IMR-90 (cell line): ENCODE measurements at regions not wholly inside any gene's neighbourhood (a gene's known extent, or its start where the extent isn't known, plus 50 kb on each side); places are given as distances from the start of the nearest gene placed in this dataset.

Experiments
- ATAC-seq: fragments of 200-7000 bp; cut with Tn5 transposase; 2 replicates; pipeline ENCODE4 v1.9.1; 2020; ENCODE audit warnings: low read depth, mild to moderate bottlenecking, moderate library complexity
- BruUV-seq: library from RNA; stranded (reverse); fragments of 400-500 nt; replicated peaks from 2 replicates; lab custom pipeline; 2021; lab: Mats Ljungman, UMichigan
- CTCF ChIA-PET: fragments of 300-600 bp; formaldehyde crosslinking; extraction: SDS; loops from one replicate; lab custom pipeline; 2021; ENCODE audit warnings: antibody characterized with exemption; lab: Yijun Ruan, JAX
- POLR2A ChIA-PET: fragments of 300-600 bp; sonication (Branson Sonifier 250); formaldehyde crosslinking; loops from one replicate; lab custom pipeline; 2022; ENCODE audit warnings: antibody characterized with exemption; ENCODE audit not compliant: unreplicated experiment; lab: Charles Lee
- DNase-seq: peaks from one replicate; pipeline ENCODE4 v3.0.0; 2013
- H2AFZ ChIP-seq: replicated peaks from 2 replicates; pipeline ENCODE3; 2013; ENCODE audit warnings: low read length, mild to moderate bottlenecking; ENCODE audit not compliant: poor library complexity
- H2AK5ac ChIP-seq: 2 replicates; pipeline ENCODE4 v1.6.1; 2013; ENCODE audit warnings: low read depth, low read length, inconsistent platforms
- H2AK9ac ChIP-seq: replicated peaks from 2 replicates; pipeline ENCODE3; 2013; ENCODE audit warnings: mild to moderate bottlenecking, low read depth, low read length, moderate library complexity; ENCODE audit not compliant: poor library complexity
- H2BK120ac ChIP-seq: 2 replicates; pipeline ENCODE4 v1.6.1; 2013; ENCODE audit warnings: low read depth, low read length, inconsistent platforms
- H2BK15ac ChIP-seq: 3 replicates; pipeline ENCODE4 v1.6.1; 2013; ENCODE audit warnings: low read depth, low read length, inconsistent platforms
- H2BK20ac ChIP-seq: 2 replicates; pipeline ENCODE4 v1.6.1; 2013; ENCODE audit warnings: low read depth, mild to moderate bottlenecking, inconsistent platforms, low read length, moderate library complexity
- H2BK5ac ChIP-seq: 2 replicates; pipeline ENCODE4 v1.6.1; 2013; ENCODE audit warnings: mild to moderate bottlenecking, low read depth, low read length, inconsistent platforms; ENCODE audit not compliant: poor library complexity, severe bottlenecking
- H3K14ac ChIP-seq: replicated peaks from 2 replicates; pipeline ENCODE4 v1.6.1; 2013; ENCODE audit warnings: low read depth, low read length, inconsistent platforms
- H3K18ac ChIP-seq: 2 replicates; pipeline ENCODE4 v1.6.1; 2013; ENCODE audit warnings: low read depth, low read length, control low read depth
- H3K23ac ChIP-seq: 2 replicates; pipeline ENCODE4 v1.6.1; 2013; ENCODE audit warnings: low read depth, low read length, inconsistent platforms
- H3K27ac ChIP-seq: 2 replicates; pipeline ENCODE4 v1.5.1; 2013; ENCODE audit warnings: mild to moderate bottlenecking, control low read depth, low read length; ENCODE audit not compliant: insufficient read depth
- H3K27me3 ChIP-seq: 2 replicates; pipeline ENCODE4 v1.6.1; 2013; ENCODE audit warnings: low read length; ENCODE audit not compliant: control insufficient read depth, insufficient read depth
- H3K36me3 ChIP-seq: 2 replicates; pipeline ENCODE4 v1.6.1; 2013; ENCODE audit warnings: low read length, mixed read lengths; ENCODE audit not compliant: control insufficient read depth, insufficient read depth
- H3K4ac ChIP-seq: 2 replicates; pipeline ENCODE4 v1.6.1; 2013; ENCODE audit warnings: low read depth, low read length, inconsistent platforms
- H3K4me1 ChIP-seq: 2 replicates; pipeline ENCODE4 v1.6.1; 2013; ENCODE audit warnings: low read length, mixed read lengths; ENCODE audit not compliant: control insufficient read depth, insufficient read depth
- H3K4me2 ChIP-seq: 2 replicates; pipeline ENCODE4 v1.6.1; 2013; ENCODE audit warnings: low read depth, mild to moderate bottlenecking, control low read depth, low read length, moderate library complexity
- H3K4me3 ChIP-seq: 2 replicates; pipeline ENCODE4 v1.5.1; 2013; ENCODE audit warnings: low read depth, mild to moderate bottlenecking, control low read depth, low read length, moderate library complexity; ENCODE audit not compliant: insufficient read depth
- H3K56ac ChIP-seq: 2 replicates; pipeline ENCODE4 v1.6.1; 2013; ENCODE audit warnings: low read length, inconsistent platforms; ENCODE audit not compliant: insufficient read depth; ENCODE audit errors: extremely low read depth
- H3K79me1 ChIP-seq, 2 experiments: 2 replicates each; pipeline ENCODE4 v1.6.1; 2013; ENCODE audit warnings: low read length in 2 of 2, inconsistent platforms in 1 of 2, low read depth in 1 of 2
- H3K9ac ChIP-seq: 2 replicates; pipeline ENCODE4 v1.6.1; 2013; ENCODE audit warnings: low read depth, low read length, control low read depth
- H3K9me1 ChIP-seq: 2 replicates; pipeline ENCODE4 v1.6.1; 2013; ENCODE audit warnings: low read length, inconsistent platforms; ENCODE audit not compliant: insufficient read depth
- H3K9me3 ChIP-seq: 2 replicates; pipeline ENCODE4 v1.6.1; 2013; ENCODE audit warnings: low read length; ENCODE audit not compliant: control insufficient read depth, insufficient read depth
- H4K20me1 ChIP-seq: 2 replicates; pipeline ENCODE4 v1.6.1; 2013; ENCODE audit warnings: low read length, inconsistent platforms; ENCODE audit not compliant: insufficient read depth
- H4K5ac ChIP-seq: 2 replicates; pipeline ENCODE4 v1.6.1; 2013; ENCODE audit warnings: mild to moderate bottlenecking, low read depth, low read length, control low read depth
- H4K8ac ChIP-seq, 2 experiments: 2 replicates each; pipeline ENCODE4 v1.6.1; 2013; ENCODE audit warnings: low read depth in 2 of 2, low read length in 2 of 2, control low read depth in 1 of 2, inconsistent platforms in 1 of 2
- H4K91ac ChIP-seq: 2 replicates; pipeline ENCODE4 v1.6.1; 2013; ENCODE audit warnings: low read depth, low read length, inconsistent platforms; ENCODE audit not compliant: insufficient read depth
- CEBPB ChIP-seq: IDR thresholded peaks from 2 replicates; pipeline ENCODE4 v1.6.1; 2012; ENCODE audit warnings: low read depth, low read length, improper control_type of control experiment
- CHD1 ChIP-seq: IDR thresholded peaks from 2 replicates; pipeline ENCODE4 v1.6.1; 2012; ENCODE audit warnings: low read depth, low read length, improper control_type of control experiment
- CTCF ChIP-seq: conservative IDR thresholded peaks from 2 replicates; pipeline ENCODE4 v1.5.1; 2012; ENCODE audit warnings: mild to moderate bottlenecking, low read depth, low read length, improper control_type of control experiment
- ELK1 ChIP-seq: fragments of 150-350 bp; IDR thresholded peaks from 2 replicates; pipeline ENCODE4 v1.6.1; 2016; ENCODE audit warnings: low read depth, mild to moderate bottlenecking, low read length, moderate library complexity, borderline replicate concordance
- FOS ChIP-seq: fragments of 150-350 bp; IDR thresholded peaks from 2 replicates; pipeline ENCODE4 v1.6.1; 2016; ENCODE audit warnings: low read depth, low read length
- MAZ ChIP-seq: IDR thresholded peaks from 2 replicates; pipeline ENCODE4 v1.6.1; 2012; ENCODE audit warnings: low read depth, mild to moderate bottlenecking, low read length, improper control_type of control experiment, moderate library complexity, borderline replicate concordance
- MXI1 ChIP-seq: IDR thresholded peaks from 2 replicates; pipeline ENCODE4 v1.6.1; 2012; ENCODE audit warnings: low read depth, mild to moderate bottlenecking, low read length, moderate library complexity, borderline replicate concordance
- POLR2A ChIP-seq: IDR thresholded peaks from 2 replicates; pipeline ENCODE4 v1.6.1; 2012; ENCODE audit warnings: mild to moderate bottlenecking, low read depth, low read length
- RAD21 ChIP-seq: IDR thresholded peaks from 2 replicates; pipeline ENCODE4 v1.6.1; 2012; ENCODE audit warnings: low read length, improper control_type of control experiment
- RCOR1 ChIP-seq: IDR thresholded peaks from 2 replicates; pipeline ENCODE4 v1.6.1; 2012; ENCODE audit warnings: mild to moderate bottlenecking, low read length, improper control_type of control experiment; ENCODE audit not compliant: insufficient replicate concordance
- RFX5 ChIP-seq: IDR thresholded peaks from 2 replicates; pipeline ENCODE4 v1.8.0; 2012; ENCODE audit warnings: low read depth, mild to moderate bottlenecking, low read length, moderate library complexity
- SMC3 ChIP-seq: fragments of 150-350 bp; IDR thresholded peaks from 2 replicates; pipeline ENCODE4 v1.6.1; 2016; ENCODE audit warnings: low read depth, mild to moderate bottlenecking, antibody characterized with exemption, low read length, moderate library complexity
- USF2 ChIP-seq: fragments of 150-350 bp; IDR thresholded peaks from 2 replicates; pipeline ENCODE4 v1.6.1; 2017; ENCODE audit warnings: mild to moderate bottlenecking, antibody characterized with exemption, low read length, low read depth
- dilution Hi-C: fragments of 300-500 bp; cut with HindIII; formaldehyde crosslinking; loops from one replicate; pipeline ENCODE4 v1.14.3; 2018; ENCODE audit warnings: low sequenced_read_pairs; ENCODE audit not compliant: unreplicated experiment
- in situ Hi-C: fragments of 300-500 bp; cut with MboI; formaldehyde crosslinking; loops from 3 replicates; pipeline ENCODE4 v1.14.3; 2019; ENCODE audit warnings: low sequenced_read_pairs, inconsistent platforms, mixed read lengths
- intact Hi-C: fragments of 100-400 bp; cut with micrococcal nuclease; formaldehyde crosslinking; loops from 2 replicates; pipeline ENCODE4 v1.10.0; 2022

- BruUV-seq = no TSS peak
- H3K36me3 ChIP-seq = no peaks in the 10 kb centered on the region
- no peaks in the 10 kb centered on the region for H4K20me1 ChIP-seq
- ATAC-seq (no peak), DNase-seq (no peak)
- no peak overlapping the region for H3K18ac ChIP-seq
- POLR2A ChIA-PET = no interaction called here
- H2BK5ac ChIP-seq = no peak overlapping the region
- H3K27me3 ChIP-seq = no peaks in the 10 kb centered on the region
- intact Hi-C loops (no loop called here), dilution Hi-C loops (no loop called here), in situ Hi-C loops (no loop called here)
- no peak overlapping the region for H3K56ac ChIP-seq
- CTCF ChIA-PET = no interaction called here
- no peak overlapping the region for H3K4ac ChIP-seq
- no peak overlapping the region for H2AFZ ChIP-seq
- no peak overlapping the region for H3K4me3 ChIP-seq
- no peaks in the 10 kb centered on the region for H3K9me1 ChIP-seq
- H3K79me1 ChIP-seq = no peaks in the 10 kb centered on the region
- no peak overlapping the region for H3K23ac ChIP-seq
- H2BK15ac ChIP-seq = no peak overlapping the region
- no peak overlapping the region for H3K14ac ChIP-seq
- H4K5ac ChIP-seq = no peak overlapping the region
- no peaks in the 10 kb centered on the region for H3K4me1 ChIP-seq
- H3K9me3 ChIP-seq = peaks cover 5% of the 10 kb centered on the region; the same call in 1 of the 2 replicates
- TF ChIP-seq RFX5 (no peak), SMC3 (no peak), MXI1 (no peak), CTCF (no peak), POLR2A (no peak), CEBPB (no peak), CHD1 (no peak), ELK1 (no peak), USF2 (no peak), FOS (no peak), RCOR1 (no peak), MAZ (no peak), RAD21 (no peak)
- H4K8ac ChIP-seq = no peak overlapping the region
- H3K9ac ChIP-seq = no peak overlapping the region
- H3K4me2 ChIP-seq = no peak overlapping the region
- no peak overlapping the region for H2BK120ac ChIP-seq
- H2AK5ac ChIP-seq = no peak overlapping the region
- H2AK9ac ChIP-seq = no peak overlapping the region
- H3K27ac ChIP-seq = no peak overlapping the region
- no peak overlapping the region for H4K91ac ChIP-seq
- no peak overlapping the region for H2BK20ac ChIP-seq
These were observed 269.2 kb upstream of the CTNNB1 start for GRCh38 chr3:40930131-40930538.
